Gastrocnemius medialis (tissue), 4 donors: ENCODE measurements at regions not wholly inside any gene's neighbourhood (a gene's known extent, or its start where the extent isn't known, plus 50 kb on each side); places are given as distances from the start of the nearest gene placed in this dataset.

ENCODE experiments used
- CTCF ChIP-seq, 5 experiments: fragments of 450-650 bp in 3 of 5; fragments of 200-600 bp in 2 of 5; sonication (generic) in 2 of 5; IDR thresholded peaks in 4 of 5; conservative IDR thresholded peaks in 1 of 5; 1 replicate in 4 of 5; 2 replicates in 1 of 5; pipeline ENCODE4 v1.5.1; 2016 to 2019; ENCODE audit warnings: antibody characterized with exemption in 5 of 5, mild to moderate bottlenecking in 3 of 5, moderate library complexity in 3 of 5
- POLR2A ChIP-seq, 2 donors: fragments of 450-650 bp; IDR thresholded peaks; one replicate each; pipeline ENCODE4 v1.6.1; 2017; ENCODE audit warnings: antibody characterized with exemption in 2 of 2, mild to moderate bottlenecking in 2 of 2, moderate library complexity in 2 of 2

- TF ChIP-seq CTCF (IDR thresholded peaks at IDR 0.05 in 4 of 5, conservative IDR thresholded peaks at IDR 0.05 in 1 of 5) (no peak), POLR2A (IDR thresholded peaks at IDR 0.05) (no peak)
Observed at GRCh38 chr7:114795475-114795874, 126.4 kb upstream of the MDFIC start.
